Liver (tissue), 3 donors: ENCODE measurements at regions not wholly inside any gene's neighbourhood (a gene's known extent, or its start where the extent isn't known, plus 50 kb on each side); places are given as distances from the start of the nearest gene placed in this dataset.

Experiments
- CTCF ChIP-seq: fragments of 150-350 bp; IDR thresholded peaks from 2 replicates; pipeline ENCODE4 v1.5.1; 2017; ENCODE audit warnings: improper control_type of control experiment, low read depth, low read length; ENCODE audit not compliant: missing input control
- GABPA ChIP-seq, 2 donors: IDR thresholded peaks in 1 of 2; conservative IDR thresholded peaks in 1 of 2; 2 replicates each; pipeline ENCODE4 v1.6.1; 2016; ENCODE audit warnings: antibody characterized with exemption in 2 of 2, mild to moderate bottlenecking in 1 of 2, moderate library complexity in 1 of 2
- REST ChIP-seq: IDR thresholded peaks from 2 replicates; pipeline ENCODE4 v1.6.1; 2016; ENCODE audit warnings: antibody characterized with exemption, mild to moderate bottlenecking
- donor health status: healthy.
- donor health status: healthy.

- no peak for TF ChIP-seq CTCF
- TF ChIP-seq GABPA (IDR thresholded peaks at IDR 0.05 in 1 of 2, conservative IDR thresholded peaks at IDR 0.05 in 1 of 2), result no peak
- no peak for TF ChIP-seq REST
These were observed 137.7 kb upstream of the TENT5D start for GRCh38 chrX:80282535-80282934.
